Daoy (cell line): ENCODE measurements at regions not wholly inside any gene's neighbourhood (a gene's known extent, or its start where the extent isn't known, plus 50 kb on each side); places are given as distances from the start of the nearest gene placed in this dataset.

Experiments used
- DNase-seq: peaks from one replicate; pipeline ENCODE4 v3.0.0-alpha.2; 2015; ENCODE audit warnings: low read depth

- DNase-seq, result no peak
Measured at GRCh38 chr17:33352526-33352925, 59.4 kb upstream of the ASIC2 start.

- DNase-seq, result no peak
Measured at GRCh38 chr17:33356266-33356665, 63.2 kb upstream of the ASIC2 start.

GRCh38 chr17:33363475-33363874, 70.4 kb upstream of the ASIC2 start:
- no peak for DNase-seq

- DNase-seq, result no peak
Measured at GRCh38 chr17:33366960-33367359, 73.9 kb upstream of the ASIC2 start.

- no peak for DNase-seq
Measured at GRCh38 chr17:33369149-33369548, 76.1 kb upstream of the ASIC2 start.

- DNase-seq, result no peak
Measured at GRCh38 chr17:33369876-33370275, 76.8 kb upstream of the ASIC2 start.

GRCh38 chr17:33370401-33370800, 77.3 kb upstream of the ASIC2 start:
- DNase-seq, result no peak

- DNase-seq, result no peak
Measured at GRCh38 chr17:33371377-33371776, 78.3 kb upstream of the ASIC2 start.

- no peak for DNase-seq
Measured at GRCh38 chr17:33373273-33373672, 80.2 kb upstream of the ASIC2 start.

- DNase-seq, result no peak
Measured at GRCh38 chr17:33375103-33375502, 82.0 kb upstream of the ASIC2 start.

- DNase-seq, result no peak
Measured at GRCh38 chr17:33375783-33376182, 82.7 kb upstream of the ASIC2 start.

- no peak for DNase-seq
Measured at GRCh38 chr17:33377837-33378595, 84.9 kb upstream of the ASIC2 start.

- DNase-seq, result no peak
Measured at GRCh38 chr17:33381201-33381600, 88.1 kb upstream of the ASIC2 start.

GRCh38 chr17:33383488-33384023, 90.5 kb upstream of the ASIC2 start:
- DNase-seq, result no peak

GRCh38 chr17:33385133-33385532, 92.0 kb upstream of the ASIC2 start:
- DNase-seq, result no peak

- DNase-seq, result no peak
Measured at GRCh38 chr17:33385713-33386112, 92.6 kb upstream of the ASIC2 start.

- DNase-seq, result no peak
Measured at GRCh38 chr17:33387406-33387805, 94.3 kb upstream of the ASIC2 start.

GRCh38 chr17:33389504-33390135, 96.5 kb upstream of the ASIC2 start:
- peak; percentile 23 for DNase-seq

GRCh38 chr17:33390479-33391176, 97.5 kb upstream of the ASIC2 start:
- peak; percentile 52 for DNase-seq

GRCh38 chr17:33396818-33397217, 103.7 kb upstream of the ASIC2 start:
- DNase-seq, result no peak

- no peak for DNase-seq
Measured at GRCh38 chr17:33398386-33398785, 105.3 kb upstream of the ASIC2 start.

GRCh38 chr17:33401249-33401648, 108.2 kb upstream of the ASIC2 start:
- DNase-seq, result no peak

GRCh38 chr17:33403194-33403593, 110.1 kb upstream of the ASIC2 start:
- no peak for DNase-seq
